ENCODE measurements at regions not wholly inside any gene's neighbourhood (a gene's known extent, or its start where the extent isn't known, plus 50 kb on each side); places are given as distances from the start of the nearest gene placed in this dataset.
"Not testable (repeated sequence)": the region's sequence is repeated elsewhere in the genome, so short reads cannot be mapped to it uniquely, and the experiment has no call there.

DNA sequence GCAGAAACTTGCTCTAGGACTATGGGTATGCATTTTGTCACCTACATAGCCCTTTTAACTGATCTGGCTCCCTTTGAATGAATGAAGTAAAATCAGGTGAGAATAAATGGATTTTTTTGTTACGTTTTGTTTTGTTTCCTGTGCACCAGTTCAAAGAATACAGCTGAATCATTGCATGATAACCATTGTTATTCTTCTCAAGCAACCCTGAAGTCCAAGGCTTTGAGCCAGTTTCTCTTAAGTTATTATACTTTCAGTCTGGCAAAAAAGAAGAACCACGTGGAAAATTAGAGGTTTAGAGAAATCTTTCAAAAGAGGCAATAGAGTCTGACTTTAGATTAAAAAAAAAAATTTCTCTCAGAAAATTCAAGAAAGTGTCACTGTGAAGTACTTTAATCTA lies 398.6 kb upstream of the TECRL start:
- H3K4me3 ChIP-seq (replicated peaks; ENCODE audit: insufficient read depth, low read length): no peak overlapping the region
- TF ChIP-seq SPI1 (IDR thresholded peaks at IDR 0.05; ENCODE audit: borderline replicate concordance, low read depth) (no peak), GABPA (IDR thresholded peaks at IDR 0.05; ENCODE audit: low read depth) (no peak), POLR2AphosphoS5 (IDR thresholded peaks at IDR 0.05; ENCODE audit: low read depth) (no peak)
- TF ChIP-seq, protein P1, sequence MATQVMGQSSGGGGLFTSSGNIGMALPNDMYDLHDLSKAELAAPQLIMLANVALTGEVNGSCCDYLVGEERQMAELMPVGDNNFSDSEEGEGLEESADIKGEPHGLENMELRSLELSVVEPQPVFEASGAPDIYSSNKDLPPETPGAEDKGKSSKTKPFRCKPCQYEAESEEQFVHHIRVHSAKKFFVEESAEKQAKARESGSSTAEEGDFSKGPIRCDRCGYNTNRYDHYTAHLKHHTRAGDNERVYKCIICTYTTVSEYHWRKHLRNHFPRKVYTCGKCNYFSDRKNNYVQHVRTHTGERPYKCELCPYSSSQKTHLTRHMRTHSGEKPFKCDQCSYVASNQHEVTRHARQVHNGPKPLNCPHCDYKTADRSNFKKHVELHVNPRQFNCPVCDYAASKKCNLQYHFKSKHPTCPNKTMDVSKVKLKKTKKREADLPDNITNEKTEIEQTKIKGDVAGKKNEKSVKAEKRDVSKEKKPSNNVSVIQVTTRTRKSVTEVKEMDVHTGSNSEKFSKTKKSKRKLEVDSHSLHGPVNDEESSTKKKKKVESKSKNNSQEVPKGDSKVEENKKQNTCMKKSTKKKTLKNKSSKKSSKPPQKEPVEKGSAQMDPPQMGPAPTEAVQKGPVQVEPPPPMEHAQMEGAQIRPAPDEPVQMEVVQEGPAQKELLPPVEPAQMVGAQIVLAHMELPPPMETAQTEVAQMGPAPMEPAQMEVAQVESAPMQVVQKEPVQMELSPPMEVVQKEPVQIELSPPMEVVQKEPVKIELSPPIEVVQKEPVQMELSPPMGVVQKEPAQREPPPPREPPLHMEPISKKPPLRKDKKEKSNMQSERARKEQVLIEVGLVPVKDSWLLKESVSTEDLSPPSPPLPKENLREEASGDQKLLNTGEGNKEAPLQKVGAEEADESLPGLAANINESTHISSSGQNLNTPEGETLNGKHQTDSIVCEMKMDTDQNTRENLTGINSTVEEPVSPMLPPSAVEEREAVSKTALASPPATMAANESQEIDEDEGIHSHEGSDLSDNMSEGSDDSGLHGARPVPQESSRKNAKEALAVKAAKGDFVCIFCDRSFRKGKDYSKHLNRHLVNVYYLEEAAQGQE (IDR thresholded peaks at IDR 0.05; ENCODE audit: insufficient replicate concordance, low read depth): no peak
- TF ChIP-seq, protein P2, sequence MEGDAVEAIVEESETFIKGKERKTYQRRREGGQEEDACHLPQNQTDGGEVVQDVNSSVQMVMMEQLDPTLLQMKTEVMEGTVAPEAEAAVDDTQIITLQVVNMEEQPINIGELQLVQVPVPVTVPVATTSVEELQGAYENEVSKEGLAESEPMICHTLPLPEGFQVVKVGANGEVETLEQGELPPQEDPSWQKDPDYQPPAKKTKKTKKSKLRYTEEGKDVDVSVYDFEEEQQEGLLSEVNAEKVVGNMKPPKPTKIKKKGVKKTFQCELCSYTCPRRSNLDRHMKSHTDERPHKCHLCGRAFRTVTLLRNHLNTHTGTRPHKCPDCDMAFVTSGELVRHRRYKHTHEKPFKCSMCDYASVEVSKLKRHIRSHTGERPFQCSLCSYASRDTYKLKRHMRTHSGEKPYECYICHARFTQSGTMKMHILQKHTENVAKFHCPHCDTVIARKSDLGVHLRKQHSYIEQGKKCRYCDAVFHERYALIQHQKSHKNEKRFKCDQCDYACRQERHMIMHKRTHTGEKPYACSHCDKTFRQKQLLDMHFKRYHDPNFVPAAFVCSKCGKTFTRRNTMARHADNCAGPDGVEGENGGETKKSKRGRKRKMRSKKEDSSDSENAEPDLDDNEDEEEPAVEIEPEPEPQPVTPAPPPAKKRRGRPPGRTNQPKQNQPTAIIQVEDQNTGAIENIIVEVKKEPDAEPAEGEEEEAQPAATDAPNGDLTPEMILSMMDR (IDR thresholded peaks at IDR 0.05; ENCODE audit: insufficient read depth, low read length): no peak
- no peaks in the 10 kb centered on the region for H3K27me3 ChIP-seq (ENCODE audit: insufficient read depth, poor library complexity, severe bottlenecking)
- no peak for DNase-seq (ENCODE audit: low read depth in 1 of 2, low spot score in 1 of 2)
- no peak overlapping the region for H3K27ac ChIP-seq (replicated peaks)

DNA sequence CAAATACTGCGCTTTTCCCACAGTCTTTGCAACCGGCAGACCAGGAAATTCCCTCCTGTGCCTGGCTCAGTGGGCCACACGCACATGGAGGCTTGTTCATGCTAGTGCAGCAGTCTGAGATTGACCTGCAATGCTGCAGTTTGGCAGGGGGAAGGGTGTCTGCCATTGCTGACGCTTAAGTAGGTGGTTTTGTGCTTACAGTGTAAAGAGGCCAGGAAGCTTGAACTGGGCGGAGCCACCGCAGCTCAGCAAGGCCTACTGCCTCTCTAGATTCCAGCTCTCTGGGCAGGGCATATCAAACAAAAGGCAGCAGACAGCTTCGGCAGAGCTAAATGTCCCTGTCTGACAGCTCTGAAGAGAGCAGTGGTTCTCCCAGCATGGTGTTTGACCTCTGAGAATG lies 390.5 kb upstream of the TECRL start:
- H3K27ac ChIP-seq (replicated peaks): no peak overlapping the region
- no peaks in the 10 kb centered on the region for H3K27me3 ChIP-seq (ENCODE audit: insufficient read depth, poor library complexity, severe bottlenecking)
- no peak overlapping the region for H3K4me3 ChIP-seq (replicated peaks; ENCODE audit: insufficient read depth, low read length)
- DNase-seq (ENCODE audit: low read depth in 1 of 2, low spot score in 1 of 2): no peak
- no peak for TF ChIP-seq SPI1 (IDR thresholded peaks at IDR 0.05; ENCODE audit: borderline replicate concordance, low read depth)
- TF ChIP-seq, protein P1 (IDR thresholded peaks at IDR 0.05; ENCODE audit: insufficient replicate concordance, low read depth): no peak
- TF ChIP-seq, protein P2 (IDR thresholded peaks at IDR 0.05; ENCODE audit: insufficient read depth, low read length): no peak
- no peak for TF ChIP-seq GABPA (IDR thresholded peaks at IDR 0.05; ENCODE audit: low read depth)
- TF ChIP-seq POLR2AphosphoS5 (IDR thresholded peaks at IDR 0.05; ENCODE audit: low read depth): no peak

DNA sequence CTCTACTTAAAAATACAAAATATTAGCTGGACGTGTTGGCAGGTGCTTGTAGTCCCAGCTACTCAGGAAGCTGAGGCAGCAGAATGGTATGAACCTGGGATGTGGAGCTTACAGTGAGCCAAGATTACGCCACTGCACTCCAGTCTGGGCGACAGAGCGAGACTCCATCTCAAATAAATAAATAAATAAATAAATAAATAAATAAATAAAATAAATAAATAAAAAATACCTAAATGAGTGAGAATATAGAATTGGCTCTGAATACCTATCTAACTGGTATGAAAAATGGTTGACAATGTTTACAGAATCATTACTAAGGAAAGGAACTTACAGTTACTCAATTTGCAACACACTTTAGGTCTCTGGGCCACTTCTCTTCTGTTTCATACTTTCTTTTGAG lies 389.6 kb upstream of the TECRL start:
- not testable (repeated sequence) for H3K27me3 ChIP-seq (ENCODE audit: insufficient read depth, poor library complexity, severe bottlenecking); H3K4me3 ChIP-seq (replicated peaks; ENCODE audit: insufficient read depth, low read length); H3K27ac ChIP-seq (replicated peaks); DNase-seq (ENCODE audit: low read depth in 1 of 2, low spot score in 1 of 2)

DNA sequence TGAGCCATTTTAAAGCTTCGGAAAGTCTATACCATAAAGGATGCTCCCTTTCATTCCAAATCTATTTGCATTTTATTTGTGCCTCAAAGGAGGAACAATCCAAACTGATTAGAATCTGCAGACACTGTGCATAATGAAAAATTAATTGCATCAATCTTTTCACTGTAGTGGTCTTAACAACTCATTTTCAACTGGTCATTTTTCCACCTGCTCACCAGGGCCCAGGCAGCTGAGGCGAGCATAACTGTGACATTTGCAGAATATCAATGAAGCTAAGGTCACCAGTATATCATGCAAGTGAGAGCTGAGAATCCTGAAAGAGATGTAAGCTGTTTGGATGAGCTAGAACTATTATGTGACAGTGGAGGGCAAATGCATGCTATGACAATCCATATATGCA lies 387.3 kb upstream of the TECRL start:
- TF ChIP-seq GABPA (IDR thresholded peaks at IDR 0.05; ENCODE audit: low read depth): no peak
- TF ChIP-seq POLR2AphosphoS5 (IDR thresholded peaks at IDR 0.05; ENCODE audit: low read depth): no peak
- TF ChIP-seq, protein P2 (IDR thresholded peaks at IDR 0.05; ENCODE audit: insufficient read depth, low read length): no peak
- no peak overlapping the region for H3K4me3 ChIP-seq (replicated peaks; ENCODE audit: insufficient read depth, low read length)
- no peak for DNase-seq (ENCODE audit: low read depth in 1 of 2, low spot score in 1 of 2)

More for the DNA sequence above, 387.3 kb upstream of the TECRL start:
- Histone ChIP-seq H3K27me3 (ENCODE audit: insufficient read depth, poor library complexity, severe bottlenecking) (no peaks in the 10 kb centered on the region), H3K27ac (replicated peaks) (no peak overlapping the region)
